Lower leg skin (tissue), 4 donors: ENCODE measurements at regions not wholly inside any gene's neighbourhood (a gene's known extent, or its start where the extent isn't known, plus 50 kb on each side); places are given as distances from the start of the nearest gene placed in this dataset.
"Not testable (repeated sequence)": the region's sequence is repeated elsewhere in the genome, so short reads cannot be mapped to it uniquely, and the experiment has no call there.

Experiments used
- DNase-seq, 2 donors: peaks; one replicate each; pipeline ENCODE4 v3.0.0-alpha.2; 2019; ENCODE audit warnings: low spot score in 2 of 2
- H3K4me3 ChIP-seq: fragments of 200-600 bp; sonication (generic); 2 replicates; pipeline ENCODE4 v1.5.1; 2017; ENCODE audit warnings: mild to moderate bottlenecking, low read depth; ENCODE audit not compliant: poor library complexity, severe bottlenecking
- CTCF ChIP-seq, 3 donors: fragments of 450-650 bp; IDR thresholded peaks; one replicate each; pipeline ENCODE4 v1.5.1; 2016; ENCODE audit warnings: antibody characterized with exemption in 3 of 3, mild to moderate bottlenecking in 3 of 3, moderate library complexity in 2 of 3
- POLR2A ChIP-seq, 2 donors: fragments of 450-650 bp; IDR thresholded peaks; one replicate each; pipeline ENCODE4 v1.6.1; 2016 to 2017; ENCODE audit warnings: antibody characterized with exemption in 2 of 2, mild to moderate bottlenecking in 1 of 2, moderate library complexity in 1 of 2
- WGBS, 2 donors: methylation state at CpG; one replicate each; pipeline ENCODE4 v1.1.5; 2018; 5-methylcytosine and 5-hydroxymethylcytosine counted together
- intact Hi-C: fragments of 100-400 bp; cut with DNase I; formaldehyde crosslinking; loops from one replicate; pipeline ENCODE4 v1.15.0; 2023; ENCODE audit warnings: low total_unique reads

- no peak for TF ChIP-seq POLR2A (IDR thresholded peaks at IDR 0.05)
- TF ChIP-seq CTCF (IDR thresholded peaks at IDR 0.05), result no peak
- 62 to 77% methylated on average over 2 of the region's 2 CpGs for WGBS, 2 donors
- no peak for DNase-seq
- intact Hi-C loops, result no loop called here
- H3K4me3 ChIP-seq, result no peak overlapping the region
Measured at GRCh38 chr9:22170556-22170955, 161.5 kb upstream of the CDKN2B start.

DNA sequence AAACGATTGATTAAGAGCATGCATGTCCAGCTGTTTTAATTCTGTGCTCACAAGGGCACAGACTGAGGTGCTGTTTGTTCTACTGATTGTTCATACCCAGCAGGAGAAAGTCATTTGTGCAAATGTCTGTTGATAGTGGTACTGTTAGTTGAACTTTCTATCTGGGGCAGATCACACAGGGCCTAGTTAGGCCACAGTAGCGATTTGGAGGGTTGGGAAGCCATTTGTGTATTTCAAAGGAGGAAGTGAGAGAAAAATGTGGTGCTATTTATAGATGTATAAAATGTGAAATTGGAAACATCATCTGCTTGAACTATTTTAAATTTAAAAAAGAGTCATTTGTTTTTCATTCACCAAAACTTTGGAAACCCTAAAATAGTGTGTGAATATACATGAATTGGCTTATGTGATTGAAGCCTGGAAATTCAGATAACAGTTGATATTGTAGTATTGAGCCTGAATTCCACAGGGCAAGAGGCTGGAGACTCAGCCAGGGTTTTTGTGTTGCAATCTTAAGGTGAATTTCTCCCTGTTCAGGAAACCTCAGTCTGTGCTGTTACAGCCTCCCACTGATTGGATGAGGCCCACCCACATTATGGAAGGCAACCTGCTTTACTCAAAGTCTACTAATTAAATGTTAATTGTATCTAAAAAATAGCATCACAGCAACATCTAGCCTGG is 162.0 kb upstream of the CDKN2B start:
- intact Hi-C loops, result no loop called here
- WGBS, 2 donors, result 64 to 68% methylated on average over 2 of the region's 2 CpGs
- DNase-seq, result no peak
- TF ChIP-seq CTCF (IDR thresholded peaks at IDR 0.05), result no peak
- TF ChIP-seq POLR2A (IDR thresholded peaks at IDR 0.05), result no peak
- H3K4me3 ChIP-seq, result no peak overlapping the region

DNA sequence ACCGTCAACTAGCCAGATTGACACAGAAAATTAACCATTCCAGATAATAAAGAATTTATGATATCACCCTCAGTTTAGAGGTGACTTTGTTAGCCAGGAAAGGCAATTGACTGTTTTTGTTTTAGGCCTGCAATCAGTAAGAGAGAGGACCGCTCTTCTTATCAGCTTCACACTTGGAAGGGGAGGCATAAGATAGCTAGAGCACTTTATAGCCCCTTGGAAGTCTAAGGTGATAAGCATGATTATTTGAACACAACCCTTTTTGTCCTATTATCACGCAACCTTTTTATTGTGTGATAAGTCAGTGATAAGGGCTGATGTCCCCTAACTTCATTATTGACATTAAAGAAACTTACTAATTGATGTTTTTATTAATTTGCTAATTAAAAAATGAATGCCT is 162.6 kb upstream of the CDKN2B start:
- DNase-seq, result no peak
- WGBS, 2 donors, result 97 to 99% methylated on average over 3 of the region's 3 CpGs
- TF ChIP-seq CTCF (IDR thresholded peaks at IDR 0.05) (no peak), POLR2A (IDR thresholded peaks at IDR 0.05) (no peak)
- intact Hi-C loops, result no loop called here
- no peak overlapping the region for H3K4me3 ChIP-seq

GRCh38 chr9:22173908-22174307 is 164.8 kb upstream of the CDKN2B start:
- intact Hi-C loops, result no loop called here
- H3K4me3 ChIP-seq, result no peak overlapping the region
- DNase-seq, result no peak
- TF ChIP-seq POLR2A (IDR thresholded peaks at IDR 0.05) (no peak), CTCF (IDR thresholded peaks at IDR 0.05) (no peak)
- 89 to 92% methylated on average over 2 of the region's 2 CpGs for WGBS, 2 donors

DNA sequence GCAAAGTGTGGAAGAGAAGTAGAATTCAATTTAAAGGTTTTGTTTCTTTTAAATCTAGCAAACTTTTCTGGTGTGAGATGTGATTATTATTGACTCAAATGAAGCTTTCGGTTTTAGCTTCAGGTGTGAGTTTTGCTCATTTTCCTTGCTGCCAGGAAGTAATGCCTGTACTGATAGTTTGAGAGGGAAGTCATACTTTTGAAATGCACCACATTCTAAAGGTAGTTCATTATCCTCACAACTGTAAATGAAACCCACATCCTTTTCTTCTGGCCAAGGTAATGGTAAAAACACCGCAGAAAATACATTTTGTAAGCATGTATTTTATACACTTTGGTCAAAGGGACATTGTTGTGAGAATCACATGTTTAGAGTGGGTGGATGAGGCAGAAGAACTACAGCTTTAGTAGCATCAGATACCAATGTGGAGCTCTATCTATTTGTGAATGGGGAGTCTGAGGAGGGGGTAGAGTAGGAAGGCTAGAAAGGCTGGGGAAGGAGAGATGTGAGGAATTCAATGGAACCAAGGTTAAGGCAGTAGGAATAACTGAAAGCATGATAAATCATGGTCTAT is 167.0 kb upstream of the CDKN2B start:
- no peak for DNase-seq
- 78 to 80% methylated on average over 2 of the region's 2 CpGs for WGBS, 2 donors
- no peak overlapping the region for H3K4me3 ChIP-seq
- TF ChIP-seq CTCF (IDR thresholded peaks at IDR 0.05) (no peak), POLR2A (IDR thresholded peaks at IDR 0.05) (no peak)
- intact Hi-C loops, result no loop called here

- DNase-seq, H3K4me3 ChIP-seq, intact Hi-C loops: not testable (repeated sequence)
- WGBS, 2 donors, result 83 to 85% methylated on average over 2 of the region's 2 CpGs
Measured at GRCh38 chr9:22181021-22181420, 171.9 kb upstream of the CDKN2B start.
